ENCODE measurements at regions not wholly inside any gene's neighbourhood (a gene's known extent, or its start where the extent isn't known, plus 50 kb on each side); places are given as distances from the start of the nearest gene placed in this dataset.

GRCh38 chr10:35819736-35820135 lies 177.6 kb upstream of the FZD8 start:
- H3K56ac ChIP-seq (replicated peaks; ENCODE audit: insufficient read length, low read depth, low read length), result no peak overlapping the region
- no peaks in the 10 kb centered on the region for H4K20me1 ChIP-seq (replicated peaks in 1 of 2; ENCODE audit: control insufficient read depth in 1 of 2, insufficient read depth in 2 of 2, low read length in 2 of 2)
- no peak overlapping the region for H3K4me3 ChIP-seq (ENCODE audit: extremely low read depth in 1 of 4, insufficient read depth in 2 of 4, low read depth in 3 of 4, low read length in 4 of 4)
- CTCF ChIA-PET (ENCODE audit: partially characterized antibody), result interaction anchor here (1.0 to 3.4 kb wide), 5 partner anchors 10 to 172 kb away, joined by 3 to 22 read pairs (median 4); no protein-coding TSS in a partner anchor
- WGBS, 2 experiments (ENCODE audit: extremely low coverage in 1 of 2, insufficient coverage in 1 of 2, insufficient read length in 1 of 2, insufficient replicate concordance in 2 of 2, low coverage in 1 of 2, low lambda C conversion rate in 2 of 2, missing lambda C conversion rate in 1 of 2), result 93% methylated on average over 5 of the region's 5 CpGs; no CpG with 5 or more reads in 1 of the 2 experiments
- H2BK120ac ChIP-seq (replicated peaks; ENCODE audit: low read depth, low read length), result no peak overlapping the region
- H3K27me3 ChIP-seq (replicated peaks in 1 of 4; ENCODE audit: control insufficient read depth in 3 of 4, extremely low read depth in 1 of 4, insufficient read depth in 3 of 4, low read length in 3 of 4), result no peaks in the 10 kb centered on the region
- H4K91ac ChIP-seq (replicated peaks; ENCODE audit: insufficient read length, low read length), result no peak overlapping the region
- H3K27ac ChIP-seq (ENCODE audit: low read depth, low read length), result no peak overlapping the region
- no peak overlapping the region for H3K4ac ChIP-seq (replicated peaks; ENCODE audit: insufficient read length, low read depth, low read length)
- H2BK20ac ChIP-seq (ENCODE audit: low read length), result no peak overlapping the region
- no peak overlapping the region for H2BK12ac ChIP-seq (ENCODE audit: low read depth, low read length)
- no peak overlapping the region for H3K23ac ChIP-seq (ENCODE audit: insufficient read length)
- H4K5ac ChIP-seq (ENCODE audit: insufficient read length, low read depth, low read length), result no peak overlapping the region
- H2AFZ ChIP-seq (ENCODE audit: low read length), result 0 out of 2 replicates have a peak overlapping the region, but pooled peaks have one; percentile 34
- H3K23me2 ChIP-seq (ENCODE audit: low read depth, low read length), result peaks cover 3% of the 10 kb centered on the region; the same call in 1 of the 2 replicates
- DNase-seq (ENCODE audit: low read depth in 1 of 2, low spot score in 2 of 2), result no peak
- no peak overlapping the region for H3K9ac ChIP-seq (replicated peaks in 1 of 4; ENCODE audit: extremely low read depth in 1 of 4, low read depth in 3 of 4, low read length in 3 of 4)
- no peaks in the 10 kb centered on the region for H3K4me1 ChIP-seq (replicated peaks in 1 of 4; ENCODE audit: control insufficient read depth in 3 of 4, insufficient read depth in 4 of 4, low read length in 3 of 4)
- TF ChIP-seq SIN3A (conservative IDR thresholded peaks at IDR 0.05 in 1 of 2, IDR thresholded peaks at IDR 0.05 in 1 of 2; ENCODE audit: low read depth in 1 of 2, low read length in 2 of 2) (no peak), KDM4A (IDR thresholded peaks at IDR 0.05; ENCODE audit: low read depth, low read length, severe bottlenecking) (no peak), EGR1 (IDR thresholded peaks at IDR 0.05; ENCODE audit: borderline replicate concordance, low read depth, low read length) (no peak), JUN (IDR thresholded peaks at IDR 0.05; ENCODE audit: low read depth, low read length) (no peak), SP2 (IDR thresholded peaks at IDR 0.05; ENCODE audit: low read length) (no peak), ASH2L (IDR thresholded peaks at IDR 0.05; ENCODE audit: low read length) (no peak), CBX8 (IDR thresholded peaks at IDR 0.05; ENCODE audit: borderline replicate concordance, low read depth, low read length) (no peak), TBP (IDR thresholded peaks at IDR 0.05; ENCODE audit: low read depth, low read length) (no peak)
- POLR2A ChIA-PET (ENCODE audit: partially characterized antibody), result no interaction called here
- no peak overlapping the region for H3K4me2 ChIP-seq (ENCODE audit: insufficient read depth in 1 of 2, low read depth in 2 of 2, low read length in 2 of 2)
- no peaks in the 10 kb centered on the region for H3K79me2 ChIP-seq (ENCODE audit: control insufficient read depth in 1 of 2, insufficient read depth in 2 of 2, low read length in 2 of 2)
- H3K36me3 ChIP-seq (ENCODE audit: control insufficient read depth in 2 of 4, insufficient read depth in 4 of 4, low read length in 3 of 4), result no peaks in the 10 kb centered on the region
- H3K79me1 ChIP-seq (ENCODE audit: low read depth, low read length), result no peaks in the 10 kb centered on the region
- no peak overlapping the region for H2AK5ac ChIP-seq (ENCODE audit: low read depth, low read length)
- H3K18ac ChIP-seq (ENCODE audit: extremely low read depth, low read length), result no peak overlapping the region
- no peak overlapping the region for H2BK5ac ChIP-seq (ENCODE audit: low read depth, low read length)
- H4K8ac ChIP-seq (ENCODE audit: extremely low read depth, insufficient read depth, low read length), result no peak overlapping the region
- H3K9me3 ChIP-seq (ENCODE audit: insufficient read depth in 2 of 2, low read depth in 1 of 2, low read length in 1 of 2), result no peaks in the 10 kb centered on the region
- FAIRE-seq, result no peak
- H2BK15ac ChIP-seq (ENCODE audit: low read length), result no peak overlapping the region
- no peak overlapping the region for H3K14ac ChIP-seq (ENCODE audit: insufficient read length)
